Astrocyte (in vitro differentiated cells and primary cell): ENCODE measurements at regions not wholly inside any gene's neighbourhood (a gene's known extent, or its start where the extent isn't known, plus 50 kb on each side); places are given as distances from the start of the nearest gene placed in this dataset.

Experiments
- CTCF ChIP-seq: IDR thresholded peaks from 2 replicates; pipeline ENCODE4 v1.5.1; 2011; ENCODE audit warnings: low read depth, mild to moderate bottlenecking, inconsistent platforms, low read length, moderate library complexity; ENCODE audit not compliant: insufficient read depth
- EZH2 ChIP-seq: IDR thresholded peaks from 2 replicates; pipeline ENCODE4 v1.6.1; 2012; ENCODE audit warnings: mild to moderate bottlenecking, low read length, inconsistent platforms; ENCODE audit not compliant: insufficient read depth

GRCh38 chr4:188270273-188271069 lies 131.2 kb downstream of the TRIML1 start:
- TF ChIP-seq CTCF (no peak), EZH2 (no peak)
